Choroid plexus epithelial cell (primary cell): ENCODE measurements at regions not wholly inside any gene's neighbourhood (a gene's known extent, or its start where the extent isn't known, plus 50 kb on each side); places are given as distances from the start of the nearest gene placed in this dataset.
"Not testable (repeated sequence)": the region's sequence is repeated elsewhere in the genome, so short reads cannot be mapped to it uniquely, and the experiment has no call there.

Experiments
- DNase-seq: peaks from one replicate; pipeline ENCODE4 v3.0.0-alpha.2; 2010; ENCODE audit warnings: low read depth
- H3K4me3 ChIP-seq: 2 replicates; pipeline ENCODE4 v1.5.1; 2011; ENCODE audit warnings: low read depth, mild to moderate bottlenecking, control low read depth, low read length, moderate library complexity
- CTCF ChIP-seq: conservative IDR thresholded peaks from 2 replicates; pipeline ENCODE4 v1.5.1; 2011; ENCODE audit warnings: low read depth, mild to moderate bottlenecking, control low read depth, inconsistent platforms, low read length, moderate library complexity

DNA sequence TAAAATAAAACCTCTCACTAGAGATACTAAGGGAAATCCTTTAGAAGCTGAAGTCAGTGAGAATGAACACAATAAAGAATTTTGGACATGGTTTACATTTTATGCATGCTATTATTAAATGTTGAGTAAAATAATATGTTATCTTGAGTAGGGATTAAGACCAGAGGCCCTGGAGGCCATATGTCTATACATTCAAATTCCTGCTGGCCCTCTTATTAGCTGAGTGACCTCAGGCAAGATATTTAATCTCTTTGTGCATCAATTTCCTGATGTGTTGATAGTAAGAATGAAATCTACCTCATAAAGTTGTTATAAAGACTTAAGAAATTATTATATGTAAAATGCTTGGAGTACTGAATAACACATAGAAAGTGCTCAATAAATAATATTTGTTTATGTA, 281.1 kb upstream of the KLF4 start:
- TF ChIP-seq CTCF, result no peak
- H3K4me3 ChIP-seq, result no peak overlapping the region
- DNase-seq, result no peak

DNA sequence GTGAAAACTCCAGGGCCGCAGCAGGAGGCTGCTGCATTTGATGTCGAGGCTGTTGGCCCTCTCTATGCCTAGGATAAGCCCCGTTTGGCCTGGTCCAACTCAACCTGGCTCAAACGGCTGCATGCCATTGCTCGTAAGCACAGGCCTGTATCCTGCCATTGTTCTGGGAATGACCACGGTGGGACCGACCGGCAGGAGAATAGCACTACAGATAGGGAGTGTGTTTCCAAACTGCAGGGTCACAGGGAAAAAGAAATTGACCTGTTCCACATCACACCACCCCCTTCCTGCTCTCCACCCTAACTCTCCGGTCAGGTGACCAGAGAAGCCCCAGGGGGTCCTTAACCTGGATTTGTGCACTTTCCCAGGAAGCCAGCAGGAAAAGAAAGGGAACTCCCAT, 278.7 kb upstream of the KLF4 start:
- DNase-seq, result no peak
- H3K4me3 ChIP-seq, result no peak overlapping the region
- TF ChIP-seq CTCF, result no peak

GRCh38 chr9:107767711-107768110, 278.1 kb upstream of the KLF4 start:
- DNase-seq, result no peak
- H3K4me3 ChIP-seq, result no peak overlapping the region
- TF ChIP-seq CTCF, result no peak

- DNase-seq, H3K4me3 ChIP-seq: not testable (repeated sequence)
Observed at GRCh38 chr9:107763469-107763868, 273.9 kb upstream of the KLF4 start.

- TF ChIP-seq CTCF, result no peak
- DNase-seq, result no peak
- no peak overlapping the region for H3K4me3 ChIP-seq
Observed at GRCh38 chr9:107761307-107761706, 271.7 kb upstream of the KLF4 start.

DNA sequence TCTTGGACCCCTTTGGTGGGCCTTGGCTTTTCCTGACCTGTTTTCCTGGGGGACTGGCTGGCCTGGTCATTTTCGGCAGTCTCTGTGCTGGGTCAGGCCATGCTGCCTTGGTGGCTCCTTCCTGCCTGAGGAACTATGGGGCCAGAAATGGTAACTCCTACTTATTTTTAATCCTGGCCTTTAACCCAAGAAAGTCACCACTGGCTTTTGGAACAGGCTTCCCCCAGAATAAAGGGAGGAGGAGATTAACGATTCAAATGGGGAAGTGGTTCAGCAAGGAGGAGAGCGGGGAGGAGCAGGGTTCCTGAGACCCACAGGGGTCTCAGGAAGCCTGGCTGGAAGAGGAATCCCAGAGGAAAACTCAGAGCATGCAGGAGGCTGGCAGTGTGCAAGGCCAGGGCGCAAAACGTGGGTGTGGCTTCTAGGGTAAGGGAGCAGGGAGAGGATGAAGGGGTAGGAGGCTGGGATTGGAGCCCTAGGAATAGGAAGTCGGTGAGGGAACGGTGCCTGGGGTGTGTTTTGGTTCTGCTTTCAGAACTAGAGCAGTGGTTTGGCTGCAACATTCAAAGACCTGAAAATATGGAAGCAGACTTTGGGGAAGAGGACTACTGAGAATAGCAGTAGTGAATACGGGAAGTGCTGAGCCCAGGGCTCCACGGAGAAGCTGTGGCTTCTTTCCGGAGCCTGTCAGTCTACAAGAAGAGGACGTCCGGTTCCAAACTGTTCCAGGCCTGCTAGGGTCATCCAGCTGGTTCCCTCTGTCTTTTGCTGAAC, 271.1 kb upstream of the KLF4 start:
- no peak for DNase-seq

GRCh38 chr9:107759823-107760166, 270.2 kb upstream of the KLF4 start:
- no peak for TF ChIP-seq CTCF
- no peak for DNase-seq
- H3K4me3 ChIP-seq, result no peak overlapping the region

More for the DNA sequence above, 271.1 kb upstream of the KLF4 start:
- no peak overlapping the region for H3K4me3 ChIP-seq
- TF ChIP-seq CTCF, result no peak
